ENCODE measurements at regions not wholly inside any gene's neighbourhood (a gene's known extent, or its start where the extent isn't known, plus 50 kb on each side); places are given as distances from the start of the nearest gene placed in this dataset.

- no peak for DNase-seq (ENCODE audit: low read depth)
- TF ChIP-seq CTCF (conservative IDR thresholded peaks at IDR 0.05; ENCODE audit: low read depth, low read length): no peak
- H3K4me3 ChIP-seq (ENCODE audit: low read length): no peak overlapping the region
Observed at GRCh38 chr5:158127536-158127935, 268.6 kb upstream of the CLINT1 start.

- no peak for TF ChIP-seq CTCF (conservative IDR thresholded peaks at IDR 0.05; ENCODE audit: low read depth, low read length)
- no peak overlapping the region for H3K4me3 ChIP-seq (ENCODE audit: low read length)
- DNase-seq (ENCODE audit: low read depth): no peak
Observed at GRCh38 chr5:158126442-158127405, 267.8 kb upstream of the CLINT1 start.

GRCh38 chr5:158124606-158125316 lies 265.8 kb upstream of the CLINT1 start:
- no peak for DNase-seq (ENCODE audit: low read depth)
- TF ChIP-seq CTCF (conservative IDR thresholded peaks at IDR 0.05; ENCODE audit: low read depth, low read length): no peak
- no peak overlapping the region for H3K4me3 ChIP-seq (ENCODE audit: low read length)

GRCh38 chr5:158123595-158123994 lies 264.6 kb upstream of the CLINT1 start:
- TF ChIP-seq CTCF (conservative IDR thresholded peaks at IDR 0.05; ENCODE audit: low read depth, low read length): no peak
- H3K4me3 ChIP-seq (ENCODE audit: low read length): no peak overlapping the region
- no peak for DNase-seq (ENCODE audit: low read depth)

- DNase-seq (ENCODE audit: low read depth): no peak
- peak; percentile 3 for TF ChIP-seq CTCF (conservative IDR thresholded peaks at IDR 0.05; ENCODE audit: low read depth, low read length)
- no peak overlapping the region for H3K4me3 ChIP-seq (ENCODE audit: low read length)
Observed at GRCh38 chr5:158121678-158122077, 262.7 kb upstream of the CLINT1 start.

- DNase-seq (ENCODE audit: low read depth): no peak
- TF ChIP-seq CTCF (conservative IDR thresholded peaks at IDR 0.05; ENCODE audit: low read depth, low read length): no peak
- H3K4me3 ChIP-seq (ENCODE audit: low read length): no peak overlapping the region
Observed at GRCh38 chr5:158120760-158121159, 261.8 kb upstream of the CLINT1 start.

Measured in retinal pigment epithelial cell (primary cell).